Esophagus squamous epithelium (tissue), 4 donors: ENCODE measurements at regions not wholly inside any gene's neighbourhood (a gene's known extent, or its start where the extent isn't known, plus 50 kb on each side); places are given as distances from the start of the nearest gene placed in this dataset.

ENCODE experiments used
- POLR2A ChIP-seq, 4 donors: fragments of 450-650 bp; IDR thresholded peaks; one replicate each; pipeline ENCODE4 v1.6.1; 2017; ENCODE audit warnings: antibody characterized with exemption in 4 of 4, mild to moderate bottlenecking in 4 of 4, moderate library complexity in 3 of 4
- TF ChIP-seq, protein P1 (sequence below), 6 experiments: fragments of 450-650 bp in 4 of 6; fragments of 200-600 bp in 2 of 6; sonication (generic) in 2 of 6; IDR thresholded peaks; one replicate each; pipeline ENCODE4 v1.5.1; 2016 to 2019; ENCODE audit warnings: antibody characterized with exemption in 6 of 6, mild to moderate bottlenecking in 4 of 6, moderate library complexity in 4 of 6

DNA sequence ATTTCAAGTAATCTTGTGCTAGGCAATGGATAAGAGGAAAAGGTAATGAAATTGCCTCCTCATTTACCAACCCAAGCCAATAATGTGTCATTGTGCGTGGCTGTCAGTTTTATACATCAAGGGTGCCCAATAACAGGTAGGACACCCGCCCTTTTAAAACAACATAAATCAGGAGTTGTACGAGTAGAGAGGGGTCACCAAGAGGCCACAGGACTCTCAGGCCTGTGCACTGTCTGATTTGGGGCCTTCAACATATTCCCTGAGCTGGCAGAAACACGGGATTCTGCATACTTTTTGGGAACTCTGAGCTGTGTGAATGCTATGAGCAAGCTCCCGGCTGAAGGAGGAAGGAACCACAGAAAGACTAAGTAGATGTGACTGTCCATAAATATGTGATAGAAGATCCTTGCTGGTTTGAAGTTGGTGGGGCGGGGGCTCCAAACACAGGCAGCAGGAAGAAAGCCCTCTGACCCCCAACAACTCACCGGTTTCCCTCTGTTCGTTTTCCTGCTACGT is 82.7 kb upstream of the MAML3 start:
- TF ChIP-seq, protein P1, sequence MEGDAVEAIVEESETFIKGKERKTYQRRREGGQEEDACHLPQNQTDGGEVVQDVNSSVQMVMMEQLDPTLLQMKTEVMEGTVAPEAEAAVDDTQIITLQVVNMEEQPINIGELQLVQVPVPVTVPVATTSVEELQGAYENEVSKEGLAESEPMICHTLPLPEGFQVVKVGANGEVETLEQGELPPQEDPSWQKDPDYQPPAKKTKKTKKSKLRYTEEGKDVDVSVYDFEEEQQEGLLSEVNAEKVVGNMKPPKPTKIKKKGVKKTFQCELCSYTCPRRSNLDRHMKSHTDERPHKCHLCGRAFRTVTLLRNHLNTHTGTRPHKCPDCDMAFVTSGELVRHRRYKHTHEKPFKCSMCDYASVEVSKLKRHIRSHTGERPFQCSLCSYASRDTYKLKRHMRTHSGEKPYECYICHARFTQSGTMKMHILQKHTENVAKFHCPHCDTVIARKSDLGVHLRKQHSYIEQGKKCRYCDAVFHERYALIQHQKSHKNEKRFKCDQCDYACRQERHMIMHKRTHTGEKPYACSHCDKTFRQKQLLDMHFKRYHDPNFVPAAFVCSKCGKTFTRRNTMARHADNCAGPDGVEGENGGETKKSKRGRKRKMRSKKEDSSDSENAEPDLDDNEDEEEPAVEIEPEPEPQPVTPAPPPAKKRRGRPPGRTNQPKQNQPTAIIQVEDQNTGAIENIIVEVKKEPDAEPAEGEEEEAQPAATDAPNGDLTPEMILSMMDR (IDR thresholded peaks at IDR 0.05), result no peak
- TF ChIP-seq POLR2A (IDR thresholded peaks at IDR 0.05), result no peak
